ENCODE measurements at regions not wholly inside any gene's neighbourhood (a gene's known extent, or its start where the extent isn't known, plus 50 kb on each side); places are given as distances from the start of the nearest gene placed in this dataset.

DNA sequence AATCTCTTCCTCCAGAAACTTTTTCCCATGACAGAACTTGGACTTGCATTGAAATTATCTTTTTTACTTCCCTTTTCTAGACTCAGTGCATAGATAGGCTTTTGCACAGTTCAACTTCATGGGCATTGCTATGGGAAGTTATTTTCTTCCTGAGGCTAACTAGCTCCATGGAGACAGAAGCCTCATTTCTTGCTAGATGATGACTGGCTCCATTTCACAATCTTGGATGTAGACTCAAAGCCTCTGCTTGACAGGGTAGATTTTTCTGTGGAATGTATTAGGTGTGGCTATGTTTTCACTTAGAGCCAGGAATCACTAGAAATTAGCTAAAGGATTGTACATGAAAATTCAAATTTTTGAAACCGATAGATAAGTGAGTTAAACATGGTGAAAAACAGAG lies 884.1 kb upstream of the MGAT4C start:
- Mint-ChIP-seq H3K4me1 (no peaks in the 10 kb centered on the region), H3K27ac (no peak overlapping the region), H3K4me3 (no peak overlapping the region), H3K9me3 (ENCODE audit: insufficient read depth) (no peaks in the 10 kb centered on the region), H3K27me3 (no peaks in the 10 kb centered on the region)
- no peak overlapping the region for H3K27ac ChIP-seq (ENCODE audit: low read length in 2 of 2)
- H3K79me2 ChIP-seq (ENCODE audit: control insufficient read depth, insufficient read depth, low read length), result no peaks in the 10 kb centered on the region
- H3K9ac ChIP-seq (ENCODE audit: low read length), result no peak overlapping the region
- no peaks in the 10 kb centered on the region for H3K9me3 ChIP-seq (ENCODE audit: control extremely low read depth in 1 of 3, control insufficient read depth in 2 of 3, insufficient read depth in 1 of 3, low read length in 2 of 3)
- H3K4me1 ChIP-seq (ENCODE audit: control insufficient read depth in 2 of 2, insufficient read depth in 2 of 2, low read length in 2 of 2), result no peaks in the 10 kb centered on the region
- no peak overlapping the region for H2AFZ ChIP-seq (ENCODE audit: insufficient read depth, low read depth, low read length, poor library complexity, severe bottlenecking)
- no peak for TF ChIP-seq EZH2 (IDR thresholded peaks at IDR 0.05; ENCODE audit: borderline replicate concordance, insufficient read depth, low read depth, low read length, poor library complexity, severe bottlenecking)
- TF ChIP-seq, protein P1, sequence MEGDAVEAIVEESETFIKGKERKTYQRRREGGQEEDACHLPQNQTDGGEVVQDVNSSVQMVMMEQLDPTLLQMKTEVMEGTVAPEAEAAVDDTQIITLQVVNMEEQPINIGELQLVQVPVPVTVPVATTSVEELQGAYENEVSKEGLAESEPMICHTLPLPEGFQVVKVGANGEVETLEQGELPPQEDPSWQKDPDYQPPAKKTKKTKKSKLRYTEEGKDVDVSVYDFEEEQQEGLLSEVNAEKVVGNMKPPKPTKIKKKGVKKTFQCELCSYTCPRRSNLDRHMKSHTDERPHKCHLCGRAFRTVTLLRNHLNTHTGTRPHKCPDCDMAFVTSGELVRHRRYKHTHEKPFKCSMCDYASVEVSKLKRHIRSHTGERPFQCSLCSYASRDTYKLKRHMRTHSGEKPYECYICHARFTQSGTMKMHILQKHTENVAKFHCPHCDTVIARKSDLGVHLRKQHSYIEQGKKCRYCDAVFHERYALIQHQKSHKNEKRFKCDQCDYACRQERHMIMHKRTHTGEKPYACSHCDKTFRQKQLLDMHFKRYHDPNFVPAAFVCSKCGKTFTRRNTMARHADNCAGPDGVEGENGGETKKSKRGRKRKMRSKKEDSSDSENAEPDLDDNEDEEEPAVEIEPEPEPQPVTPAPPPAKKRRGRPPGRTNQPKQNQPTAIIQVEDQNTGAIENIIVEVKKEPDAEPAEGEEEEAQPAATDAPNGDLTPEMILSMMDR (IDR thresholded peaks at IDR 0.05), result no peak
- ChIA-PET POLR2A (no interaction called here), CTCF (no interaction called here)
- no peak overlapping the region for H3K4me3 ChIP-seq (ENCODE audit: control extremely low read depth in 1 of 5, extremely low read depth in 1 of 5, insufficient read depth in 1 of 5, low read depth in 2 of 5, low read length in 4 of 5)
- no peaks in the 10 kb centered on the region for H3K27me3 ChIP-seq (replicated peaks in 1 of 4; ENCODE audit: control extremely low read depth in 1 of 4, control insufficient read depth in 3 of 4, insufficient read depth in 4 of 4, low read length in 3 of 4)
- no peak overlapping the region for H3K4me2 ChIP-seq (replicated peaks; ENCODE audit: low read depth, low read length, poor library complexity, severe bottlenecking)
- DNase-seq (no peak), ATAC-seq (ENCODE audit: low read depth) (no peak)
- intact Hi-C loops (cut with micrococcal nuclease), result no loop called here
- H4K20me1 ChIP-seq (ENCODE audit: control insufficient read depth, insufficient read depth, low read length, poor library complexity, severe bottlenecking), result no peaks in the 10 kb centered on the region
- no peaks in the 10 kb centered on the region for H3K36me3 ChIP-seq (replicated peaks in 1 of 2; ENCODE audit: control extremely low read depth in 1 of 2, control insufficient read depth in 1 of 2, extremely low read depth in 1 of 2, insufficient read depth in 2 of 2, low read length in 1 of 2)
- WGBS (ENCODE audit: insufficient coverage), result no CpG with 5 or more reads among the region's 1 CpG

DNA sequence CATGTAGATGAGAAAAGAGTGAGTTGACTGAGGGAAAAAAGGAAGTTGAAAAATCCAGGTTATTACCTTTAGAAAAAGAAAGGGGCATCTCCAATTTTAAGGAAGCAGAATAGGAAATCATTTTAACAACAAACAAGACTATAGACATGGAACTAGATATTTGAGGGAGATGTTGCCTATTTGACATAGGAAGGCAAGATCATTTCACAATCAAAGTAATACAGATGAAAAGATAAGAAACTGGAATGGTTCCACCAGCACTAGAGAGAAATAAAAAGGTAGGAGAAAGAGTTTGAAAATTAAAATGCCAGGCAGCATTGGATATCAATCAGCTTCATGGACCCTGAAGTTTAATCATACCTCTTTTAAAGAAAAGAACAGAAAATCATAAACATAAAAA lies 881.0 kb upstream of the MGAT4C start:
- CTCF ChIA-PET, result no interaction called here
- H3K27me3 Mint-ChIP-seq, result no peaks in the 10 kb centered on the region
- Histone ChIP-seq H3K27me3 (replicated peaks in 1 of 4; ENCODE audit: control extremely low read depth in 1 of 4, control insufficient read depth in 3 of 4, insufficient read depth in 4 of 4, low read length in 3 of 4) (no peaks in the 10 kb centered on the region), H3K4me2 (replicated peaks; ENCODE audit: low read depth, low read length, poor library complexity, severe bottlenecking) (no peak overlapping the region), H3K36me3 (replicated peaks in 1 of 2; ENCODE audit: control extremely low read depth in 1 of 2, control insufficient read depth in 1 of 2, extremely low read depth in 1 of 2, insufficient read depth in 2 of 2, low read length in 1 of 2) (no peaks in the 10 kb centered on the region), H3K4me3 (ENCODE audit: control extremely low read depth in 1 of 5, extremely low read depth in 1 of 5, insufficient read depth in 1 of 5, low read depth in 2 of 5, low read length in 4 of 5) (no peak overlapping the region), H3K79me2 (ENCODE audit: control insufficient read depth, insufficient read depth, low read length) (no peaks in the 10 kb centered on the region), H3K4me1 (ENCODE audit: control insufficient read depth in 2 of 2, insufficient read depth in 2 of 2, low read length in 2 of 2) (no peaks in the 10 kb centered on the region), H4K20me1 (ENCODE audit: control insufficient read depth, insufficient read depth, low read length, poor library complexity, severe bottlenecking) (no peaks in the 10 kb centered on the region), H2AFZ (ENCODE audit: insufficient read depth, low read depth, low read length, poor library complexity, severe bottlenecking) (no peak overlapping the region), H3K9ac (ENCODE audit: low read length) (no peak overlapping the region), H3K27ac (ENCODE audit: low read length in 2 of 2) (no peak overlapping the region), H3K9me3 (ENCODE audit: control extremely low read depth in 1 of 3, control insufficient read depth in 2 of 3, insufficient read depth in 1 of 3, low read length in 2 of 3) (no peaks in the 10 kb centered on the region)
- H3K27ac Mint-ChIP-seq, result no peak overlapping the region
- ATAC-seq (ENCODE audit: low read depth), result no peak
- intact Hi-C loops (cut with micrococcal nuclease), result no loop called here
- no peaks in the 10 kb centered on the region for H3K4me1 Mint-ChIP-seq
- H3K9me3 Mint-ChIP-seq (ENCODE audit: insufficient read depth), result no peaks in the 10 kb centered on the region
- no peak for TF ChIP-seq EZH2 (IDR thresholded peaks at IDR 0.05; ENCODE audit: borderline replicate concordance, insufficient read depth, low read depth, low read length, poor library complexity, severe bottlenecking)
- TF ChIP-seq, protein P1 (IDR thresholded peaks at IDR 0.05), result no peak
- POLR2A ChIA-PET, result no interaction called here
- no peak overlapping the region for H3K4me3 Mint-ChIP-seq
- no peak for DNase-seq

Data from B cell (primary cell).